HepG2 (cell line): ENCODE measurements at regions not wholly inside any gene's neighbourhood (a gene's known extent, or its start where the extent isn't known, plus 50 kb on each side); places are given as distances from the start of the nearest gene placed in this dataset.

ENCODE experiments used
- ATAC-seq: fragments of 200-7000 bp; cut with Tn5 transposase; 3 replicates; pipeline ENCODE4 v1.9.1; 2020; ENCODE audit warnings: mild to moderate bottlenecking, moderate library complexity
- BruUV-seq: library from RNA; stranded (reverse); fragments of 400-500 nt; replicated peaks from 2 replicates; lab custom pipeline; 2021; lab: Mats Ljungman, UMichigan
- CTCF ChIA-PET: fragments of 300-600 bp; formaldehyde crosslinking; extraction: SDS; loops from one replicate; lab custom pipeline; 2021; ENCODE audit warnings: low total read pairs, inconsistent platforms, low intra/inter-chr PET ratio; lab: Yijun Ruan, JAX
- POLR2A ChIA-PET: fragments of 350-600 bp; sonication (Branson Sonifier 250); formaldehyde crosslinking; loops from one replicate; lab custom pipeline; 2020; ENCODE audit warnings: antibody characterized with exemption, inconsistent platforms; lab: Yijun Ruan, JAX
- DNase-seq: peaks from one replicate; pipeline ENCODE4 v3.0.0-alpha.2; 2015; ENCODE audit warnings: low spot score
- FAIRE-seq: peaks from 3 replicates; lab custom pipeline; 2011; peaks lifted over from hg19 to GRCh38; lab: Jason Lieb, UNC
- H2AFZ ChIP-seq: one replicate; pipeline ENCODE4 v1.6.1; 2011; ENCODE audit warnings: low read length, inconsistent platforms
- H3K27ac ChIP-seq: fragments of 300-600 bp; 3 replicates; pipeline ENCODE4 v1.8.0; 2011; ENCODE audit warnings: mixed run types, mild to moderate bottlenecking, mixed read lengths, low read length, inconsistent platforms; ENCODE audit not compliant: insufficient read depth; ENCODE audit errors: extremely low read length
- H3K27me3 ChIP-seq, 2 experiments: fragments of 200-600 bp in 1 of 2; 2 replicates in 1 of 2; 3 replicates in 1 of 2; pipeline versions ENCODE4 v1.6.0 to v1.8.0; 2011; ENCODE audit warnings: low read length in 2 of 2, mild to moderate bottlenecking in 2 of 2, moderate library complexity in 2 of 2, inconsistent platforms in 1 of 2; ENCODE audit not compliant: insufficient read depth in 2 of 2, control insufficient read depth in 1 of 2
- H3K36me3 ChIP-seq, 2 experiments: fragments of 200-600 bp in 1 of 2; replicated peaks in 1 of 2; 2 replicates in 1 of 2; 3 replicates in 1 of 2; pipeline versions ENCODE4 v1.5.1 to v1.8.0; 2011; ENCODE audit warnings: low read length in 2 of 2, inconsistent platforms in 1 of 2; ENCODE audit not compliant: insufficient read depth in 2 of 2, control insufficient read depth in 1 of 2
- H3K4me1 ChIP-seq: 2 replicates; pipeline ENCODE4 v1.5.1; 2012; ENCODE audit warnings: low read length, inconsistent platforms; ENCODE audit not compliant: insufficient read depth
- H3K4me2 ChIP-seq: 2 replicates; pipeline ENCODE4 v1.6.0; 2011; ENCODE audit warnings: low read depth, low read length, inconsistent platforms
- H3K4me3 ChIP-seq, 3 experiments: fragments of 200-600 bp in 1 of 3; sonication (generic), shearing (Covaris generic) in 1 of 3; replicated peaks in 1 of 3; 2 replicates each; pipeline ENCODE4 v1.5.1; 2011 to 2016; ENCODE audit warnings: low read length in 3 of 3, inconsistent platforms in 2 of 3, low read depth in 2 of 3, mild to moderate bottlenecking in 2 of 3, control low read depth in 1 of 3, mixed read lengths in 1 of 3; ENCODE audit not compliant: insufficient read depth in 1 of 3
- H3K79me2 ChIP-seq: one replicate; pipeline ENCODE4 v1.6.1; 2011; ENCODE audit warnings: low read length, inconsistent platforms; ENCODE audit not compliant: insufficient read depth
- H3K9ac ChIP-seq: 2 replicates; pipeline ENCODE4 v1.6.0; 2011; ENCODE audit warnings: mild to moderate bottlenecking, low read depth, low read length, inconsistent platforms; ENCODE audit not compliant: insufficient read depth
- H3K9me3 ChIP-seq: 2 replicates; pipeline ENCODE4 v1.5.1; 2012; ENCODE audit warnings: mild to moderate bottlenecking, low read length
- H4K20me1 ChIP-seq: 2 replicates; pipeline ENCODE4 v1.6.0; 2011; ENCODE audit warnings: inconsistent platforms, mild to moderate bottlenecking, low read length, moderate library complexity; ENCODE audit not compliant: insufficient read depth
- ARNTL ChIP-seq: sonication (generic); formaldehyde crosslinking; IDR thresholded peaks from 2 replicates; pipeline ENCODE4 v1.4.0; 2020; ENCODE audit warnings: mild to moderate bottlenecking, missing genetic modification reagents
- CTCF ChIP-seq: sonication (generic); formaldehyde crosslinking; IDR thresholded peaks from 2 replicates; pipeline ENCODE4 v1.5.0; 2020; ENCODE audit warnings: mild to moderate bottlenecking, missing genetic modification reagents, moderate library complexity
- MAF1 ChIP-seq: sonication (generic); formaldehyde crosslinking; IDR thresholded peaks from 2 replicates; pipeline ENCODE4 v1.5.0; 2020; ENCODE audit warnings: missing genetic modification reagents, borderline replicate concordance
- MAFK ChIP-seq, 2 experiments: IDR thresholded peaks in 1 of 2; conservative IDR thresholded peaks in 1 of 2; 2 replicates each; pipeline ENCODE4 v1.6.1; 2011; ENCODE audit warnings: improper control_type of control experiment in 2 of 2, low read length in 2 of 2
- MED1 ChIP-seq: sonication (generic); formaldehyde crosslinking; IDR thresholded peaks from 2 replicates; pipeline ENCODE4 v1.4.0; 2020; ENCODE audit warnings: missing genetic modification reagents
- MTA1 ChIP-seq: sonication (generic); formaldehyde crosslinking; IDR thresholded peaks from 2 replicates; pipeline ENCODE4 v1.4.0; 2020; ENCODE audit warnings: missing genetic modification reagents, mild to moderate bottlenecking, borderline replicate concordance
- NRL ChIP-seq: sonication (generic); formaldehyde crosslinking; IDR thresholded peaks from 2 replicates; pipeline ENCODE4 v1.5.0; 2020; ENCODE audit warnings: missing genetic modification reagents, mild to moderate bottlenecking, moderate library complexity, borderline replicate concordance
- RXRB ChIP-seq: IDR thresholded peaks from 2 replicates; pipeline ENCODE4 v1.6.1; 2016; ENCODE audit warnings: borderline replicate concordance, missing genetic modification reagents, missing compliant biosample characterization
- SCMH1 ChIP-seq: sonication (generic); formaldehyde crosslinking; IDR thresholded peaks from 2 replicates; pipeline ENCODE4 v1.9.0; 2021; ENCODE audit warnings: missing genetic modification reagents, mild to moderate bottlenecking, borderline replicate concordance
- STAG1 ChIP-seq: sonication (generic); formaldehyde crosslinking; IDR thresholded peaks from 2 replicates; pipeline ENCODE4 v1.4.0; 2020; ENCODE audit warnings: missing genetic modification reagents
- ZEB1 ChIP-seq: IDR thresholded peaks from 2 replicates; pipeline ENCODE4 v1.6.1; 2012; ENCODE audit warnings: mild to moderate bottlenecking, low read depth, inconsistent platforms; ENCODE audit not compliant: insufficient replicate concordance
- ZNF335 ChIP-seq: sonication (generic); formaldehyde crosslinking; IDR thresholded peaks from 2 replicates; pipeline ENCODE4 v1.4.0; 2020; ENCODE audit warnings: missing genetic modification reagents
- ZNF460 ChIP-seq: sonication (generic); formaldehyde crosslinking; IDR thresholded peaks from 2 replicates; pipeline ENCODE4 v1.5.1; 2020; ENCODE audit warnings: missing genetic modification reagents, mild to moderate bottlenecking, borderline replicate concordance
- ZNF552 ChIP-seq: sonication (generic); formaldehyde crosslinking; IDR thresholded peaks from 2 replicates; pipeline ENCODE4 v1.9.0; 2022; ENCODE audit warnings: missing genetic modification reagents, mild to moderate bottlenecking, borderline replicate concordance
- WGBS: methylation state at CpG from one replicate; pipeline ENCODE4 v1.1.6; 2017; ENCODE audit warnings: low lambda C conversion rate; 5-methylcytosine and 5-hydroxymethylcytosine counted together
- in situ Hi-C: cut with HindIII; loops from 2 replicates; pipeline ENCODE4 v1.10.0; 2017; ENCODE audit warnings: low pct_unique_long_range_greater_than_20kb; ENCODE audit not compliant: extremely low pct_ligation_motif_present
- intact Hi-C: fragments of 100-400 bp; cut with micrococcal nuclease; formaldehyde crosslinking; loops from one replicate; pipeline ENCODE4 v1.10.0; 2022; ENCODE audit not compliant: unreplicated experiment

DNA sequence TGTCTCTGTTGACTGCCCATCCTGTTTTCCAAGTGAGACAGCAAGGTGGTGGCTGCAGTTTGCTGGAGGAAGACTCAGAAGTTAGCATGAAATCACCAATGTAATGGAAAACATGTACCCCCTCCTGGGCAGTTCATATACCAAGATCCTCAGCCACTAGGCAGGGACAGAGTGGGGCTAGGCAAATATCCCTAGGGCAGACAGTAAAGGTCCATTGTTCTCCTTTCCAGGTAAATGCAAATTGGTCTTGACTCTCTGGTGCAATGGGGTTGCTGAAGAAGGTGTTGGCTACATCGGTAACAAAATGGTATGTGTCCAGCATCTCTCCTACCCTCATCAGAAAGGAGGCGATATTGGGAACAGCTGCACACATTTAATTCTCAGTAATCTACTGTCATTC is 233.6 kb upstream of the SOX4 start (continued):
- TF ChIP-seq NRL (CRISPR knock-in tag) (no peak), ZNF335 (CRISPR knock-in tag) (no peak), ZNF552 (CRISPR knock-in tag) (no peak), ZEB1 (no peak), MAFK (conservative IDR thresholded peaks at IDR 0.05 in 1 of 2, IDR thresholded peaks at IDR 0.05 in 1 of 2; ENCODE audit: low read length in 2 of 2) (no peak)

- no peaks in the 10 kb centered on the region for H3K36me3 ChIP-seq
- POLR2A ChIA-PET, result no interaction called here
- TF ChIP-seq STAG1 (CRISPR knock-in tag), result peak; percentile 36; the same call in 1 of the 2 replicates
- no peak for TF ChIP-seq MTA1 (CRISPR knock-in tag)
- TF ChIP-seq CTCF (CRISPR knock-in tag), result peak; percentile 32
- no peak for TF ChIP-seq RXRB (CRISPR knock-in tag)
- no peak for TF ChIP-seq ZNF460 (CRISPR knock-in tag)
- no peak for TF ChIP-seq MAF1 (CRISPR knock-in tag)
- TF ChIP-seq ARNTL (CRISPR knock-in tag), result no peak
- TF ChIP-seq SCMH1 (CRISPR knock-in tag), result no peak
- no peak for TF ChIP-seq MAFK (conservative IDR thresholded peaks at IDR 0.05 in 1 of 2, IDR thresholded peaks at IDR 0.05 in 1 of 2; ENCODE audit: low read length in 2 of 2)
- TF ChIP-seq MED1 (CRISPR knock-in tag), result no peak
- TF ChIP-seq, all 625 proteins: peak for 2
- Histone ChIP-seq H3K27me3 (peaks cover 0 to 1% of the 10 kb centered on the region in 2 experiments; a peak in 2 of 5 replicates), H3K4me1 (peaks cover 4% of the 10 kb centered on the region), H3K79me2 (no peaks in the 10 kb centered on the region), H3K4me2 (no peak overlapping the region), H3K9ac (no peak overlapping the region), H2AFZ (no peak overlapping the region), H3K4me3 (no peak overlapping the region), H4K20me1 (no peaks in the 10 kb centered on the region), H3K27ac (no peak overlapping the region), H3K9me3 (no peaks in the 10 kb centered on the region)
- ATAC-seq, result peak; percentile 56
- in situ Hi-C loops (no loop called here), intact Hi-C loops (no loop called here)
- CTCF ChIA-PET, result no interaction called here
- no peak for DNase-seq
- no peak for FAIRE-seq
- BruUV-seq, result no TSS peak
- 73% methylated on average over 6 of the region's 6 CpGs for WGBS
These were observed 233.2 kb upstream of the SOX4 start for GRCh38 chr6:21360336-21360735.
